Gastroesophageal sphincter (tissue), 3 donors: ENCODE measurements at regions not wholly inside any gene's neighbourhood (a gene's known extent, or its start where the extent isn't known, plus 50 kb on each side); places are given as distances from the start of the nearest gene placed in this dataset.

Experiments used
- CTCF ChIP-seq, 4 experiments: fragments of 200-600 bp in 2 of 4; fragments of 450-650 bp in 2 of 4; sonication (generic) in 1 of 4; IDR thresholded peaks; one replicate each; pipeline ENCODE4 v1.5.1; 2017 to 2019; ENCODE audit warnings: antibody characterized with exemption in 4 of 4, mild to moderate bottlenecking in 2 of 4, moderate library complexity in 2 of 4
- POLR2AphosphoS5 ChIP-seq: sonication (generic); formaldehyde crosslinking; IDR thresholded peaks from one replicate; pipeline ENCODE4 v1.6.1; 2017; ENCODE audit warnings: antibody characterized with exemption

DNA sequence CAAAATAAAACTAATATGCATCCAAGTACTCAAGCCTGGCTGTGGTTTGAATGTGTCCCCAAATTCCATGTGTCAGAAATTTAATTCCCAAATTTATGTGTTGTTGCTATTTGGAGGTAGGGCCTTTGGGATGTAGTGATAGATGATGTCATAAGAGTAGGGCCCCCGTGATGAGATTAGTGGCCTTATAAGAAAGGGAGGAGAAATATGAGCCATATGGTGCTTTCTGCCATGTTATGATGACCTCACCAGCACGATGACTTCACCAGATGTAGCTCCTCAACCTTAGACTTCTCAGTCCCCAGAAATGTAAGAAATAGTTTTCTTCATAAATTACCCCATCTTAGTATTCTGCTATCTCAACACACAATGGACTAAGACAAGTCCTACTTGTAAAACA, 2264.0 kb downstream of the ARAP2 start:
- TF ChIP-seq CTCF (IDR thresholded peaks at IDR 0.05), result no peak
- TF ChIP-seq POLR2AphosphoS5, result no peak
